Middle frontal gyrus (tissue), 1 donor: ENCODE measurements at regions not wholly inside any gene's neighbourhood (a gene's known extent, or its start where the extent isn't known, plus 50 kb on each side); places are given as distances from the start of the nearest gene placed in this dataset.

Experiments used
- DNase-seq: peaks from one replicate; pipeline ENCODE4 v3.0.0-alpha.2; 2015; ENCODE audit warnings: low spot score; ENCODE audit errors: extremely low spot score

- no peak for DNase-seq
These were observed 160.1 kb upstream of the IRX3 start for GRCh38 chr16:54446639-54447038.

GRCh38 chr16:54444851-54445458, 158.4 kb upstream of the IRX3 start:
- DNase-seq = no peak

GRCh38 chr16:54443839-54444238, 157.3 kb upstream of the IRX3 start:
- no peak for DNase-seq

GRCh38 chr16:54443352-54443751, 156.8 kb upstream of the IRX3 start:
- no peak for DNase-seq

GRCh38 chr16:54442864-54443263, 156.3 kb upstream of the IRX3 start:
- DNase-seq = no peak

- no peak for DNase-seq
These were observed 151.9 kb upstream of the IRX3 start for GRCh38 chr16:54438469-54438868.

- no peak for DNase-seq
These were observed 151.3 kb upstream of the IRX3 start for GRCh38 chr16:54437921-54438320.

GRCh38 chr16:54437401-54437800, 150.8 kb upstream of the IRX3 start:
- DNase-seq = no peak

GRCh38 chr16:54436346-54436745, 149.8 kb upstream of the IRX3 start:
- no peak for DNase-seq

GRCh38 chr16:54434859-54435258, 148.3 kb upstream of the IRX3 start:
- DNase-seq = no peak

- DNase-seq = no peak
These were observed 146.3 kb upstream of the IRX3 start for GRCh38 chr16:54432897-54433229.

- DNase-seq = no peak
These were observed 145.7 kb upstream of the IRX3 start for GRCh38 chr16:54431997-54432896.

- no peak for DNase-seq
These were observed 144.7 kb upstream of the IRX3 start for GRCh38 chr16:54431041-54431996.

GRCh38 chr16:54430491-54431030, 144.0 kb upstream of the IRX3 start:
- no peak for DNase-seq

GRCh38 chr16:54429029-54429428, 142.4 kb upstream of the IRX3 start:
- DNase-seq = no peak

- no peak for DNase-seq
These were observed 139.9 kb upstream of the IRX3 start for GRCh38 chr16:54426553-54426849.

- DNase-seq = no peak
These were observed 139.3 kb upstream of the IRX3 start for GRCh38 chr16:54425681-54426552.

GRCh38 chr16:54425068-54425467, 138.5 kb upstream of the IRX3 start:
- DNase-seq = no peak

- no peak for DNase-seq
These were observed 137.5 kb upstream of the IRX3 start for GRCh38 chr16:54424043-54424451.

GRCh38 chr16:54422569-54422978, 136.0 kb upstream of the IRX3 start:
- DNase-seq = no peak

GRCh38 chr16:54422159-54422558, 135.6 kb upstream of the IRX3 start:
- DNase-seq = no peak
